GM18526 (cell line): ENCODE measurements at regions not wholly inside any gene's neighbourhood (a gene's known extent, or its start where the extent isn't known, plus 50 kb on each side); places are given as distances from the start of the nearest gene placed in this dataset.

ENCODE experiments used
- POLR2A ChIP-seq: IDR thresholded peaks from 3 replicates; pipeline ENCODE4 v1.6.1; 2011; ENCODE audit not compliant: insufficient read length; ENCODE audit errors: extremely low read depth

- no peak for TF ChIP-seq POLR2A
These were observed 159.9 kb upstream of the GRK3 start for GRCh38 chr22:25404556-25404927.

DNA sequence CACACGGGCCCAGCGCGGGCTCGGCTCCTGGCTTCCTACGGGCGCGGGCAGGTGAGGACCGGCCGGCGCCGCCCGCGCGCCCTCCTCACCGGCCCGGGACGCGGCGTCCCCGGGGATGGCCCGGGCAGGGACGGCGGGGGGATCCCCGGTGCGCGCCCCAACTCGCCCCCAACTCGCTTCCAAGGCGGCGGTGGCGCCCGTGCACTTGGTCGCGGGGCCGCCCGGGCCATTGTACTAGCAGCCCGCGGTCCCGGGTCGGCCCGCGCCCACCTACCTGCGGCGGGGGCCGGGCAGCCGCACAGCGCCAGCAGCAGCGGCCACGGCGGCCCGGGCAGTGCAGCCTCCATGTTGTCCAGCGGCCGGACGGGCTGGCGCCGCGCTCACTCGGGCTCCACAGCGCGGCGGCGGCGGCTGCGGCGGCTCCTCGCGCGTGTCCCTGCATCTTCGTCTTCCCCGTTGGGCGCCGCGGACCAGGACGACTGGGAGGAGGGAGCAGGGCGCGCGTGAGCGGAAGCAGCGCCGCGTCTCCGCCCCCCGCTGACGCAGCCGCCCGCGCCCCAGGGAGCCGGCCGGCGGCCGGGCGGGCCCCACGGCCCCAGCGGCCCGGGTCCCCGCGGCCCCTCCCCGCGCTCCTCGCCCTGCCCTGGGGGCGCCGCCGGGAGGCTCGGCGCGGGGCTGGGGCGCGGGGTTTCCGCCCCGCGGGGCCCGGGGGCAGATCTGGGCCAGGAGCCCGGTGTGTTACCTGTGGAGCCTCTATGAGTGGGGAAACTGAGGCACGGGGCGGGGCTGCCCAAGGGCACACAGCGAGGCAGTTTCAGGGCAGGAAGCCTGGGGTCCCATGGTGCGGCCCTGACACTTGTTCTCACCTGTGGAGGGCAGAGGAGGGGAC, 159.3 kb upstream of the GRK3 start:
- no peak for TF ChIP-seq POLR2A

- no peak for TF ChIP-seq POLR2A
These were observed 158.5 kb upstream of the GRK3 start for GRCh38 chr22:25405841-25406509.

DNA sequence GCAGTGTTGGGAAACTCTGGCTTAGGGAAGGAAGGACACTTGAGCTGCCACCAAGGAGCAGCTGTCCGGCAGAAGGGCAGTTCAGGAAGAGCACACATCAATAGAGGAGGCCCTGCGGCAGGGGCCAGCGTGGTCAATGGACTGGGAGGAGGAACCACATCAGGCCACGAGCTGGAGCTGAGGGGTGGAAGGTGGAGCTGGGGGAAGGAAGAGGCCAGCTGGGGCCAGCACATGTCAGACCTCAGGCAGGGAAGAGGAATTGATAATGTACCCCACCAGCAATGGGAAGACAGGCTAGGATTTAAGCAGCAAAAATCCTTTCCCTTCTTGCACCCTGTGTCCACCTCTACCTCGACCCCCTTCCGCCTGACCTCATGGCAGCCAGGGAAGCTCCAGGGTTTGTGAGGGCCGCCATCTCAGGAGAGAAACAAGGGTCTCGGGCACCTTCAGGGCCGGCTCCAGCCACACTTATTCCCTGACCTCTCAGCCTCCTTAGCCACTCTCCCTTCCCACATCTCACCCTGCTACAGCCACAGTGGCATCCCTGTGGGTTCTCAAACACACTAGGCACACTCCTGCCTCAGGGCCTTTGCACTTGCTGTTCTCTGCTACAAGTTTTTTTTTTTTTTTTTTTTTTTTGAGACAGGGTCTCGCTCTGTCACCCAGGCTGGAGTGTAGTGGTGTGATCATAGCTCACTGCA, 157.8 kb upstream of the GRK3 start:
- no peak for TF ChIP-seq POLR2A

- no peak for TF ChIP-seq POLR2A
These were observed 157.1 kb upstream of the GRK3 start for GRCh38 chr22:25407226-25407858.

DNA sequence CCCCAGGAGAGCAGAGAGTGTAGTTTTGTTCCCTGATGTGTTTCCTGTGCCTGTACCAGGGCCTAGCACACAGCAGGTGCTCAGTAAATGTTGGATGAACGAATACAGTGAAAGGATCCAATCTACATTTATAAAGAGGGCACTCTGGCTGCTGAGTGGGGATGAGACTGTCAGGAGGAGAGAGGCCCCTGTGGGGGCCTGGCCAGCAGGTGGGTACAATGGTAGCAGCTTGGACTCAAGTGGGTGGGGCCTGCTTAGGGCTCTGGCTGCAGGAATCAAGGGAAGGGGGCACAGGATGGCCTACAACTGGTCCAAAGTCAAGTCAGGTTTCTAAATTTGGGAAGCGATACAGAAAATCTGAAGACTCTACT, 156.6 kb upstream of the GRK3 start:
- TF ChIP-seq POLR2A = no peak

- TF ChIP-seq POLR2A = no peak
These were observed 155.2 kb upstream of the GRK3 start for GRCh38 chr22:25409240-25409639.

DNA sequence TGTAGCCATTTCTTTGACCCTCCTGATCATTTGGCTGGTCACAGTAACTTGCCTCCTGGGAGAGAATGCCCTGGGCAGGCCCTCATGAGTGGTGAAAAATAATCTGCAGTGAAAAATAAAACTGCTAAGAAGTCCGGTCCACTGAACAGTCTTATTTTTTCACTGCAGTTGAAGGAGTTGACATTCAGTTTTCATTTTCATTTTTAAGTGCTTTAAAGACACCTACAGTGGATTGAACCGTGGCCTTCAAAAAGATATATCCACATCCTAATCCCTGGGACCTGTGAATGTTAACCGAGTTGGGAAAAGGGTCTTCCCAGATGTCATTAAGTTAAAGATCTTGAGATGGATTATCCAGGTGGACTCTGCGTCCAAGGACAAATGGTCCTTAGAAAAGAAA, 153.6 kb upstream of the GRK3 start:
- no peak for TF ChIP-seq POLR2A

DNA sequence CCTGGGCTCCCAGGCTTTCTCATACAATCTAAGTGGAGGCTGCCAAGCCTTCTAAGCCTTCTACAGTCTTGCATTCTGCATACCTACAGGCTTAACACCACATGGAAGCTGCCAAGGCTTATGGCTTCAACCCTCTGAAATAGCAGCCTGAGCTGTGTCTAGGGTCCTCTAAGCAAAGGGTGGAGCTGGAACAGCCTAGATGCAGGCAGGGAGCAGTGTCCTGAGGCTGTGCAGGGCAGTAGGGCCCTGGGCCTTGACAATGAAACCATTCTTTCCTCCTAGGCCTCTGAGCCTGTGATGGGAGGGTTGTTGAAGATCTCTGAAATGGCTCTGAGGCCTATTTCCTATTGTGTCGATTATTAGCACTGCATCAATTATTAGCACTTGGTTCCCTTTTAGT, 150.9 kb upstream of the GRK3 start:
- no peak for TF ChIP-seq POLR2A

DNA sequence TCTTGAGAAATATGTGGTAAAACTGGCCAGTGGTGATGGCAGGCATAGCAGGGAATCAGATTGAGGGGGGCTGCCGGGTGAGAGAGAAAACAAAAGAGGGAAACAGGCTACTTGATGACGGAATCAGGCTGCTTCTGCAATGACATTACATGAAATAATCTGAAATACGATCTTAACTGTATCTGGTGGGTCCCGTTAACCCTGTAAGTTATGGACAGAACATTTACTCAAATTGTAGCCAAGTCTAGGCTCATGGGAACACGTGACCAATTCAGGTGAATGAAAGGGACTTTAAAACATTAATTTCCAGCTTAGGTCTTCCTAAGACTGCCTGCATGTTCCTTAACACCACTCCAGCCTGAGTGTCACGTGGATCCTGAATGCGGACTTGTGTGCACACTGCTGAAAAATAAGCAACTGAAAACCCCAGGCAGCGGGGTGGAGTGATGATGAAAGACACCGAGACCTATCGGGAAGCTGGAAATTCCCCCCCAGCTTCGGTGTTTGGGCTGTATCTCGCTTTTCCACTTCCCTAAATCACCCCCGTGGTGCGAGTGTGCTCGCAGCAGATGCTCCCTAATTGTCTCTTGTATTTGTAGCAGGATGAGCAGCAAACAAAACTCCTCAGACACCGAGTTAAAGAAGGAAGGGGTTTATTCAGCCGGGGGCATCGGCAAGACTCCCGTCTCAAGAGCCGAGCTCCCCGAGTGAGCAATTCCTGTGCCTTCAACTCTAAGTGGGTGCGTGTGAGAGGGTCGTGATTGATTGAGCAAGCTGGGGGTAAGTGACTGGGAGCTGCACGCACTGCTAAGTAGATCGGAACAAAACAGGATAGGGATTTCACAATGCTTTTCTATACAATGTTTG, 145.0 kb upstream of the GRK3 start:
- TF ChIP-seq POLR2A = no peak

GRCh38 chr22:25420471-25420924, 144.0 kb upstream of the GRK3 start:
- no peak for TF ChIP-seq POLR2A

- no peak for TF ChIP-seq POLR2A
These were observed 143.3 kb upstream of the GRK3 start for GRCh38 chr22:25420925-25421904.

DNA sequence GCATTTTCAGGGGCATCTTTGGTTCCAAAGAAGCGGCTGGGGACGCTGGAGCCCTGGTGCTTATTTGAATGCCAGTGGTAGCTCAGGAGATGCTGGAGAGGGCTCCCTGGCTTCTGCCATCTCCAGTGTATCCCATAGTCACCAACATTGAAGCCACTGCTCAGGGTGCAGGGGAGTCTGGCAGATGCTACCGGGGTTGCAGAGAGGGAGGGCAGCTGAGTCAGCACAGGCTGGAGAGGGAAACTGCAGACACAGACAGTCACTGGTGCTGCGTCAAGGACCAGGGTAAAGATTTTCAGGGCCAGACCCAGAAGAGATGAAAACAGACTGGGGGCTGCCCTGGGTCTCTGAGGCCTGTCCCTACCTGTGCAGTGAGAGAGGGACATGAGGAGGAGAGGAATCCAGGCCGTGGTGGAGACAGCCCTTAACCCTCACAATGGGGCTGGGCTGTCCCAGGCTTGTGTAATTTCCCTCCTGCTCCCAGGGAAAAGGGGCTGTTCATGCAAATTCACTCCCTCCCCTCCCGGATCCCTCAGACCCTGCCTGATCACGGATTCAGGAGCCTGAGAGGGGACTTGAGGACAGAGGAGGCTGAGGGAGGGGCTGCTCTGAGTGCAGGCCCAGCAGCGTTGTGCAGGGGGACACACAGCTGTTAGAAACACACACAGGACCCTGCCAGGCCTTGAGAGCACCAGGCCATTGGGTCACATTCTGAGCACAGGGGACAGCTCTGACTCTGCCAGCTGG, 126.9 kb upstream of the GRK3 start:
- TF ChIP-seq POLR2A = no peak
